ENCODE measurements at regions not wholly inside any gene's neighbourhood (a gene's known extent, or its start where the extent isn't known, plus 50 kb on each side); places are given as distances from the start of the nearest gene placed in this dataset.

- DNase-seq, result no peak
These were observed 184.7 kb upstream of the LINGO1 start for GRCh38 chr15:77817434-77817833.

GRCh38 chr15:77816983-77817382 is 184.3 kb upstream of the LINGO1 start:
- no peak for DNase-seq

- no peak for DNase-seq
These were observed 182.3 kb upstream of the LINGO1 start for GRCh38 chr15:77815015-77815414.

GRCh38 chr15:77812664-77813063 is 180.0 kb upstream of the LINGO1 start:
- no peak for DNase-seq

GRCh38 chr15:77811270-77811669 is 178.6 kb upstream of the LINGO1 start:
- no peak for DNase-seq

GRCh38 chr15:77810130-77810571 is 177.4 kb upstream of the LINGO1 start:
- peak; percentile 22 for DNase-seq

- DNase-seq, result no peak
These were observed 176.0 kb upstream of the LINGO1 start for GRCh38 chr15:77808581-77809177.

GRCh38 chr15:77808075-77808474 is 175.4 kb upstream of the LINGO1 start:
- no peak for DNase-seq

- DNase-seq, result no peak
These were observed 174.9 kb upstream of the LINGO1 start for GRCh38 chr15:77807611-77808010.

GRCh38 chr15:77807115-77807514 is 174.4 kb upstream of the LINGO1 start:
- DNase-seq, result no peak

GRCh38 chr15:77804210-77804609 is 171.5 kb upstream of the LINGO1 start:
- DNase-seq, result no peak

- no peak for DNase-seq
These were observed 170.8 kb upstream of the LINGO1 start for GRCh38 chr15:77803487-77803886.

- DNase-seq, result no peak
These were observed 167.6 kb upstream of the LINGO1 start for GRCh38 chr15:77800305-77800704.

GRCh38 chr15:77798847-77799246 is 166.1 kb upstream of the LINGO1 start:
- DNase-seq, result no peak

- no peak for DNase-seq
These were observed 165.6 kb upstream of the LINGO1 start for GRCh38 chr15:77798151-77798835.

- no peak for DNase-seq
These were observed 164.6 kb upstream of the LINGO1 start for GRCh38 chr15:77797270-77797669.

GRCh38 chr15:77796046-77796729 is 163.5 kb upstream of the LINGO1 start:
- no peak for DNase-seq

GRCh38 chr15:77795446-77795845 is 162.7 kb upstream of the LINGO1 start:
- DNase-seq, result no peak

- no peak for DNase-seq
These were observed 159.2 kb upstream of the LINGO1 start for GRCh38 chr15:77791941-77792340.

GRCh38 chr15:77790481-77790880 is 157.8 kb upstream of the LINGO1 start:
- no peak for DNase-seq

GRCh38 chr15:77786956-77787355 is 154.2 kb upstream of the LINGO1 start:
- no peak for DNase-seq

- DNase-seq, result no peak
These were observed 153.6 kb upstream of the LINGO1 start for GRCh38 chr15:77786181-77786890.

Measured in NCI-H526 treated with DMSO at 0.1 percent for 48 hours (cell line).